HG03432 (cell line): ENCODE measurements at regions not wholly inside any gene's neighbourhood (a gene's known extent, or its start where the extent isn't known, plus 50 kb on each side); places are given as distances from the start of the nearest gene placed in this dataset.
"Not testable (repeated sequence)": the region's sequence is repeated elsewhere in the genome, so short reads cannot be mapped to it uniquely, and the experiment has no call there.

Source experiments
- ATAC-seq: cut with Tn5 transposase; IDR thresholded peaks from one replicate; pipeline ENCODE4 v1.9.1; 2021; ENCODE audit warnings: mild to moderate bottlenecking, moderate library complexity; ENCODE audit not compliant: unreplicated experiment

DNA sequence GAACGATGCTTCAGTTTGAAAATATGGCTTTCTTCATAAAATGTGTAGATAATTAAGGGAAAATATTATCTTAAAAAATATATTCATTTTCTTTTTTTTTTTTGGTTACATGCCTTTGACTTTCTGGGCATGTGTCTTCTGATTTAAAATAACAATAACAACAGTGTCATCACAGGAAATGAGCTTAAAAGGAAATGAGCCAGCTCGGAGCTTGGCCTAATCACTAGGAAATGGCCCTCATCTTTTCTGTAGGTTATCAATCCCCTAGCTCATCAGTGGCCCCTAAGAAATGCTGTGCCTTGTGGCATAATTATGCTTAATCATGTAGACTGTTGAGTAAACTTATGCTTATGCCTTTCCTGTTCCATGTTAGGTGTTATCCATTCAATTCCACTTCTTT is 141.8 kb upstream of the FHL2 start:
- ATAC-seq: no peak

DNA sequence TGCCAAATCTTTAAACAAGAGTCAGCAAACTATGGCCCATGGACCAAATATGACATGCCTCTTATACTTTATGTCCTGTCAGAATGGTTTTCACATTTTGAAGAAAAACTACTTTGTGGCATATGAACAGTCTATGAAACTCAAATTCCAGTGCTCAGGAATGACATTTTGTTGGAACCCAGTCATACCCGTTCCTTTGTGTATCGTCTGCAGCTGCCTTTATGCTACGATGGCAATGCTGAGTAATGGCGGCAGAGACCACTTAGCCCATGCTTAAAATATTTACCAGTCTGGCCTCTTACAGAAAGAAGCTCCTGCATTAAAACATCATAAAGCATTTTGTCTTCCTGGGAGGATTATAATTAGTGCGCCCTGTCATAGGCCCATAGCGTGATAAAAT is 140.5 kb upstream of the FHL2 start:
- ATAC-seq: no peak

DNA sequence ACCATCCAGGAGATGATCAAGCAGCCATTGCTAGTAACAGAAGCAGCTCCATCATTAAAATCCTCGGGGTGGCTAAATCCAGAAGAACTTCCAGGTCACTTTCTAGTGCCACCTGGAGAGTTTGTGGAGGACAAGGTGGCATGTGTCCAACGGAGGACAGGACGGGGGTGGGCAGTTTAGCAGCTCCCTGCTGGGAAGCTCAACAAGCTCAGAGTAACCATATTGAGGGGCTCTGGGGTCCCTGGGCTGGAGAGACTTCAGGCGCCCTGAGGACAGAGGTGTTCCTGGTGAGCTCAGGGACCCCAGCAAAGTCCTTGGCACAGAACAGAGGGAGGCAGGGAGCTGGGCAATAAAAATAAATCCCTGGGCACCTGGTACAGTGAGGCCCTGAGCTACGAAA is 140.0 kb upstream of the FHL2 start:
- no peak for ATAC-seq

DNA sequence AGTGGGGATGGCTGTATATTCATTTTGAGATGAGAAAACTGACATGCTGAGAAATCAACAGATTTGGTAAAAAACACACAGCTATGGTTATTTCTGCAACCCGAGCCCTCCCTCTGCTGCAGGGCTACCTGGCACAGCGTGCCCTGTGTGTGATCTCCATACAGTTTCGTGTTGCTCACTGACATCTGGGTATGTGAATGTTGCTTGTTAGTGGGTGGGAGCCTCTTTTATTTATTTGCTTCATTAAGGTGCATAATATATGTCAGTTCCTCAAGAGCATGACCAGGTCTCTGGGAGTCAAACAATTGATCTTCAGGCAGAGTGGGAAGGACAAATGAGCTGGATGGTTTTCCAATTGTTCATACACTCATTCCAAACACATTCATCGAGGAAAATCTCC is 139.1 kb upstream of the FHL2 start:
- ATAC-seq: no peak

DNA sequence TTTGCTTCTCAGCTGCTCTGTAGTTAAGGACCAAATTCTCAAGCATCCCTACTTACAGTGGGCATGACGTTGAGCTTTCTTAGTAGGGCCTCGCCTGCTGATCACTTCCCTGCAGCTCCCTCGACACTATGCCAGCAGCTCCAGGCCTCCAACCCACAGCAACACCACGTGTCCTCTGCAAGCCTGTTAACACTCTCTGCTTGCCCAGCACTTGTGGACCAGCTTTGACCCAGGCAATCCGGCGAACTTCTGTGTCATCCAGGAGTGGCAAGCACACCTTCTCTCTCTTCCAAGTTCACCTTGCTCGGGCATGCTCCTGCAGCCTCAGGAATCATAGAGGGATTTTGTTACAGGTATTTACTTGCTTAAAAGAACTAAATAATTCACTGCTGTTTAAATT is 138.6 kb upstream of the FHL2 start:
- ATAC-seq: no peak

GRCh38 chr2:105536175-105536574 is 137.3 kb upstream of the FHL2 start:
- ATAC-seq: no peak

GRCh38 chr2:105529258-105529657 is 130.4 kb upstream of the FHL2 start:
- not testable (repeated sequence) for ATAC-seq

DNA sequence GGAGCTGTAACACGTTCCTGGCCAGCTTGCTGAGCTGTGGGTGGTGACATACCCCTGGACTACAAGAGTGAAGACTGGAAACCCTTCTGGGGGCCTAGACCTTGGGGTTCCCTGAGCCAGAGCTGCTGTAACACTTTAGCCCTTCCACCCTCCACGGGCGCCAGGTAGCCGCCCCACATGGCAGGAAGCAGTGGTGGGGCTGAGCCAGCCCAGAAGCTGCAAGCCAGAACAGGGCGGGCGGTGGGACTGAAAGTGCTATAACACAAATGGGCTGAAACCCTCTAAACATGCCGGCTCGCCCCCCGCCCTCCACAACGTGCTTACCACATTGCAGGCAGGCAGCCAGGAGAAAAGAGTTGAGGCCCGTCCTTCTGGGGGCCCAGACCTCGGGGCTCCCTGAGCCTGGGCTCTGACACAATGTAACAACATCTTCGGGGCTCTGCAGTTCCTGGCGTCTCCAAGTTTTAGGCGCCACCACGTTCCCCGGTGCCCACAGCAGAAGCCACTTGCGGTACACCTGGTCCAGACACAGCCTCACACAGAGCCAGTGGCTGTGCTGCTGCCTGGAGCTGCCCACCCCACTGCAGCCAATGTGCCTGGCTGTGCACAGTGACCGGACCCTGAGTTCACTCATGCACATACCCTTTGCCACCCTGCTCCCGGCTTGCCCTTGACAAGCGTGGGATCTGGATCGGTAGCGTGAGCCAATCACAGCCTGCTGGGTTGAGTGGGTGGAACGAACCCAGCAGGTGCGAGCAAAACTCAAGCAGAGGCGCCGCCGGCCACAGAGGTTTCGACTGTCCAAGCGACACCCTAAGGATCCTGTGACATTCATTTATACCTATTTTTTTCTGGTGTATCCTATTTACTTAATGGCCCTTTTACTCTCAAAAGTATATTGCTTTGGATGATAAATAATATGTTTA is 127.4 kb upstream of the FHL2 start:
- ATAC-seq: no peak

- ATAC-seq: no peak
These were observed 126.3 kb upstream of the FHL2 start for GRCh38 chr2:105525201-105525600.

GRCh38 chr2:105522645-105523044 is 123.8 kb upstream of the FHL2 start:
- ATAC-seq: no peak

DNA sequence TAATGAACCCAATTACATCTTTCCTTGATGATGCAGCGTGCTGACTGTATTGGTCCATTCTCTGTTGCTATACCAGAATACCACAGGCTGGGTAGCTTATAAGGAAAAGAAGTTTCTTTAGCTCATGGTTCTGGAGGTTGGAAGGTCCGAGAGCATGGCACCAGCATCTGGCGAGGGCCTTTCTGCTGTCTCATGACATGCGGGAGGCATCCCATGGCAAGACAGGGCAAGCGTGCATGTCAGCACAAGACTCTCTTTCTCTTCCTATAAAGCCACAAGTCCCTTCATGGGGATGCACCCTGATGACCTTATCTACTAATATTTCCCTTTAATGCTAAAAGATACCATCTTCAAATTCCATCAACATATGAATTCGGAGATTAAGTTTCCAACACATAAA is 122.8 kb upstream of the FHL2 start:
- no peak for ATAC-seq

DNA sequence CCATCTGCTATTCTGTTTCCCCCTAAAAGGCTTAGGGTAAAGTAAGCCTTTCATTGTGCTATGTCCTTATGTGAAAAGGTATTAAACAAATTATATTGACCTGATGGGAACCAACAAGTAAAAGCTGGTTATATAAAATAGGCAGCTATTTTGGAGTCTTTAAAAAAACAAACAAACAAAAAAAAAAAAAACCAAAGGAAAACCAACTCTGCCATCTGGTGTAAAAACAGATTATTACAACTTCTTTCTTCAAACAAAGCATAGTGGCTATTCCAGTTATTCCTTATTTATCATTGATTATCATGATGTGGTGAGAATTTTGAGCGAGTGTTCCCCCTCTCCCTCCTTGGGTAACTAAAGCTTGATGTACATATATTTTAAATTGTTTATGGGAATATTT is 122.3 kb upstream of the FHL2 start:
- no peak for ATAC-seq

GRCh38 chr2:105519516-105519915 is 120.7 kb upstream of the FHL2 start:
- no peak for ATAC-seq

- ATAC-seq: no peak
These were observed 120.0 kb upstream of the FHL2 start for GRCh38 chr2:105518897-105519296.

DNA sequence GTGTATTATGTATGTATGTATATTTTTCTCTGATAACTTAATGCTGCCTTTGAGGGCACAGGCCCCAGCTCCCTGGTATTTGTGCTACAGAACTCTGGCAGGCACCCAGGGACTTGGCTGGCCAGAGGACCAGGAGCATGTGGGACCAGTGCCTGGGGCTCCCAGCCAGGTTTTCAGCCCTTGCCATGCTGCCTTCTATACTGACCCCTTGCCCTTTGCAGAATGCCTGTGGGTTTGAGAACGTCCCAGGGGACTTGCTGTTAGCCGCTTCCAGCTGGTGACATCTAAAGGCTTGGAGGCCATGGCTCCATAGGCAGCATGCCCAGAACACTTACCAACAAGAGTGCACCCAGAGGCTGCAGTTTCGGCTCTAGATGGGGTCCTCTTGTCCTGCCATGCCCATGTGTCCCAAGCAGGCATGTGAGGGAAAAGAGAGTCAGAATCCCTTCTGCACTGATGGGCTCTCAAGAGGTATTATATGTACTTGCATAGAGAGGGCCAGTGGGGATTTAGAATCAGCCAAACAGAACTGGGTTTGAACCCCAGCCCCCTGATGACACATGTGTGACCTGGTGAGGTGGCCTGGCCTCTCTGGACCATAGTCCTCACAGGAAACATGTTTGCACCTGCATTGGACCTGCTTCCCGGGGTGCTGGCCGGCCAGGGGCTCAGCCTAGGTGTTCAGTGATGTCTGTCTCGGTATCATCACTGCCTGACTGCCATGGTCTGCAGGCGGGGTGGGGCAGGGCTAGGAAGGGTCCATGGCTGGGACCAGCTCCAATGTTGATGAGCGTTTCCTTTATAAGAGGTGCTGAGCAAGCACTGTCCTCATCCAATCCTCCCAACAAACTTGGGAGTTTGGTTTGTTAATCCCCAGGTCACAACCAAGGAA is 119.2 kb upstream of the FHL2 start:
- no peak for ATAC-seq

- no peak for ATAC-seq
These were observed 116.9 kb upstream of the FHL2 start for GRCh38 chr2:105515581-105516415.

DNA sequence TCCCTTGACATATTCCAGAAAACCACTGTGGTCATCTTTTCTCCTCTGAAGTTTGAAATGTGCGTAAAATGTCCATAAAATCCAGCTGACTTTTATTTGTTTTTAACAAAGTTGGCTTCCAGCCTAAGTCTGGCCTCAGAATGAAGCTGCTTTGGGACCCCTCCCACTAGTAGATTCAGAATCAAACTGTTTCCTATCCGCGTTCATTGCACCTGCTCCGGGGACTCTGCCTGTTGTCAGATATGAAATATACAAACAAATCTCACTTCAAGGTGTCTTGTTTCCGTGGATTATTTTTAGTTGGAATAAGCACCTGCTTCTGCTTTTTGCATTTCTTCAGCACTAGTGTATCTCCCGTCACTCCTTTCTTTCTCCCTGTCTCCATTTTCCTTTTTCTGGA is 115.7 kb upstream of the FHL2 start:
- ATAC-seq: no peak

DNA sequence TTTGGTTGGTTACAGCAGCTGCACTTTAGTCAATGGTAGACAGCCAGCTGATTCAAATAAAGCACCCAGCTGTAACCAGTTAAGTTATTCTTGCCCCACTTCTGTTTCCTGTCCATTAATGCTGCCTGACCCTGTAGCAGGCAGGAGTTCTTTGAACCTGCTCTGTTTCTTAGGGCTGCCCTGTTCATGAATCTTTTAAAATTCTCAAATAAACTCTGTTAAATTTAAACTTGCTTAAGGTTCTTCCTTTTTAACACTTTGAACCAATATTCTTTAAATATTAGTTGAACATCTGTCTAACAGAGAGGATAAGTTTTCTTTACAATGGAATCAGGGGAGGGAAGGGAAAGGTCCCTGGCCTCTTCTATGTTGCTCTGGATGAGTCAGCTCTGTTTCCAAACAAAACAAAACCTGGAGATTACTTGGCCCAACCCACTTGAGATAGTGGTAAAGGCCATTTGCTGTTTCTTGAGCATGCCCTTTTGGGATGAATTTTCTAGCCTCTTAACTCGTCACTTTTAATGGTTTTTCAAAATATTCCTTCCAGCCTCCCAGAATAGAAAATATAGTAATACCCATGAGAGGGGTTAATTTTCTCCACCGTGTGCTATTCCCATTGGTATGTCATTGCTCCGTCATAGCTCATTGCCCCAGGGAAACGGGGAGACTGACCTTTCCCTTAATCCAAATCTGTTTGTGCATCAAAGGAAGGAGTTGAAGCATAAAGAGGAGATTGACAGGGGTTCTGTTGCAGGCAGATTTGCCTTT is 112.1 kb upstream of the FHL2 start:
- ATAC-seq: no peak

DNA sequence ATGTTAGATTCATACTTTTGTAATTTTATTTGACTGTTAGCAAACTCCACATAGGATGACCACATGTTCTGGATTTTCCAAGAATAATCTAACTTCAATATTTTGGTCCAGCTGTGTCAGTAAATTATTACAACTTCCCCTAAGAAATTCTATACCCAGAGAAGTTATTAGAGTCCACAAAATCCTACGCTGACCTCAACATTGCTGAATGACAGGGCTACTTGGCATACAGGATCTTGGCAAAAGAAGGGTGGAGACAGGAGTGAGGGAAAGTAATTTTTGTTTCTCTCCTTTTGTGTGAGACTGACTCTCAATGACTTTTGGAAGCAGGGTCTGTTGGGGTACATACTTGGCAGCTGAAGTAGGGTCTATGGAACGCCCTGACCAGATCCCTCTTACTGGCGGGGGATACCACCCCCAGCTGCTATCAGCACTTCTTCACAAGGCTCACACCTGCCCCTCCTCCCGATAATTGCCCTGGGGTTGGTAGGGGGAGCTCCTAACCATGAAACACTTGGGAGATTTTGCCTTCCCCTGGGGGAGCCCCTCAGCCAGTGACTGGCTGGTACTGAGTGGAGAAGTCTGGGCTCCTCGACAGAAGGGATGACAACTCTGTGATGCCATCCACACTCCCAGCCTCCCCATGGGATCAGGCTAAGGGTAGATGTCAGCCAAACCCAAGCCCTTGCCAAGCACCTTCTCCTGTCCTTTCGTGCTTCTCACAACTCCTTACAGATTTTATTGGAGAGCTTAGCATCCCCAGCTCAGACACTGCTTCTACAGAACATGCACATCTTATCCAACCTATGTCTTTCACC is 110.6 kb upstream of the FHL2 start:
- no peak for ATAC-seq
